Type B pancreatic cell (in vitro differentiated cells): ENCODE measurements at regions not wholly inside any gene's neighbourhood (a gene's known extent, or its start where the extent isn't known, plus 50 kb on each side); places are given as distances from the start of the nearest gene placed in this dataset.

Experiments
- DNase-seq: peaks from one replicate; pipeline ENCODE4 v3.0.0; 2021; ENCODE audit warnings: mixed read lengths; ENCODE audit not compliant: unreplicated experiment; ENCODE audit errors: extremely low spot score
- H3K27ac Mint-ChIP-seq: 2 replicates; pipeline ENCODE4 v1.8.0; 2021; ENCODE audit warnings: mild to moderate bottlenecking, mixed read lengths
- H3K27me3 Mint-ChIP-seq: 2 replicates; pipeline ENCODE4 v1.8.0; 2021; ENCODE audit warnings: mixed read lengths
- H3K36me3 Mint-ChIP-seq: 2 replicates; pipeline ENCODE4 v1.8.0; 2021; ENCODE audit warnings: mixed read lengths
- H3K4me1 Mint-ChIP-seq: one replicate; pipeline ENCODE4 v1.8.0; 2021; ENCODE audit warnings: mixed read lengths; ENCODE audit not compliant: unreplicated experiment
- H3K4me3 Mint-ChIP-seq: 2 replicates; pipeline ENCODE4 v1.8.0; 2021; ENCODE audit warnings: mild to moderate bottlenecking, mixed read lengths
- H3K9me3 Mint-ChIP-seq: 2 replicates; pipeline ENCODE4 v1.8.0; 2021; ENCODE audit warnings: mixed read lengths
- TF ChIP-seq, protein P1 (sequence below): fragments of 200-600 bp; sonication (generic); conservative IDR thresholded peaks from 2 replicates; pipeline ENCODE4 v1.5.0; 2021; ENCODE audit warnings: antibody characterized with exemption, mild to moderate bottlenecking

DNA sequence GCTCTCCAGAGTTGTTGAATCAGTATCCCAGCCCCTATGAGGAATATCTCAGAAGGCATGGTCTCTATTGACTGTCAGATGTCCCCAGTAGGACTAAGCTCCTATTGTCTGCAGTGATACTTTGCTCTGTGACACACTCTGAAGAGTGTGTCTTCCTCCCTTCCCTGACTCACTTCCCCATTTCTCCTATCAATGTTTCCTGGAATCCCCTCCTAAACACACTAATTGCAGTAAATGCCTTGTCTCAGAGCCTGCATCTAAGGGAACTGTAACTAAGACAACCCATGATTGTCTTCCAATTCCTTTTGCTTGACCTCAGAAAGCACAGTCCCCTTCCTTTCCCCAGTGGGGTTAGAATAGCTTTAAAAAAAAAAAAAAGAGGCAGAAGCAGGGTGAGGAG lies 397.3 kb upstream of the PROK2 start:
- DNase-seq, result no peak
- H3K36me3 Mint-ChIP-seq, result no peaks in the 10 kb centered on the region
- no peak overlapping the region for H3K4me3 Mint-ChIP-seq
- H3K9me3 Mint-ChIP-seq, result peaks cover 3% of the 10 kb centered on the region
- no peaks in the 10 kb centered on the region for H3K27me3 Mint-ChIP-seq
- TF ChIP-seq, protein P1, sequence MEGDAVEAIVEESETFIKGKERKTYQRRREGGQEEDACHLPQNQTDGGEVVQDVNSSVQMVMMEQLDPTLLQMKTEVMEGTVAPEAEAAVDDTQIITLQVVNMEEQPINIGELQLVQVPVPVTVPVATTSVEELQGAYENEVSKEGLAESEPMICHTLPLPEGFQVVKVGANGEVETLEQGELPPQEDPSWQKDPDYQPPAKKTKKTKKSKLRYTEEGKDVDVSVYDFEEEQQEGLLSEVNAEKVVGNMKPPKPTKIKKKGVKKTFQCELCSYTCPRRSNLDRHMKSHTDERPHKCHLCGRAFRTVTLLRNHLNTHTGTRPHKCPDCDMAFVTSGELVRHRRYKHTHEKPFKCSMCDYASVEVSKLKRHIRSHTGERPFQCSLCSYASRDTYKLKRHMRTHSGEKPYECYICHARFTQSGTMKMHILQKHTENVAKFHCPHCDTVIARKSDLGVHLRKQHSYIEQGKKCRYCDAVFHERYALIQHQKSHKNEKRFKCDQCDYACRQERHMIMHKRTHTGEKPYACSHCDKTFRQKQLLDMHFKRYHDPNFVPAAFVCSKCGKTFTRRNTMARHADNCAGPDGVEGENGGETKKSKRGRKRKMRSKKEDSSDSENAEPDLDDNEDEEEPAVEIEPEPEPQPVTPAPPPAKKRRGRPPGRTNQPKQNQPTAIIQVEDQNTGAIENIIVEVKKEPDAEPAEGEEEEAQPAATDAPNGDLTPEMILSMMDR, result no peak
- peaks cover 18% of the 10 kb centered on the region for H3K4me1 Mint-ChIP-seq
- H3K27ac Mint-ChIP-seq, result no peak overlapping the region

DNA sequence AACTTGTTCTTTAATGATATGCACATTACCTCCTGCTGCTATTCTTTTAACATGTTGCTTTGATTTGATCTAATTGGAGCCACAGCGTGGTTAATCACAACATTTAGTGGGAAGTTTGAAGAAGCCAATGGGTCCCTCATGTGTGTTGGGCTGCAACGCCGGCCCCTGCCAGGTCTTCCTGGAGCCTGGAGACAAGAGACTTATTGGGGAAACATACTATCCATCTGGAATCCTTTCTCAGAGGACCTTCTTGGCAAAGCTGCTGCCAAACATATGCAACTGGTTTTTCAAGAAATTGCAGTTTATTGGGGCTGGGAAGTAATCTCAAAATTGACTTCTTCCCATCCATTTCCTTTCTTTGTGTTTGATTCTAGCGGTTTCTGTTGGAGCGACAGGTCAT lies 396.3 kb upstream of the PROK2 start:
- peaks cover 12% of the 10 kb centered on the region for H3K4me1 Mint-ChIP-seq
- no peak overlapping the region for H3K27ac Mint-ChIP-seq
- no peak for DNase-seq
- H3K36me3 Mint-ChIP-seq, result no peaks in the 10 kb centered on the region
- H3K4me3 Mint-ChIP-seq, result no peak overlapping the region
- peaks cover 3% of the 10 kb centered on the region for H3K9me3 Mint-ChIP-seq
- no peaks in the 10 kb centered on the region for H3K27me3 Mint-ChIP-seq
- TF ChIP-seq, protein P1, result no peak

DNA sequence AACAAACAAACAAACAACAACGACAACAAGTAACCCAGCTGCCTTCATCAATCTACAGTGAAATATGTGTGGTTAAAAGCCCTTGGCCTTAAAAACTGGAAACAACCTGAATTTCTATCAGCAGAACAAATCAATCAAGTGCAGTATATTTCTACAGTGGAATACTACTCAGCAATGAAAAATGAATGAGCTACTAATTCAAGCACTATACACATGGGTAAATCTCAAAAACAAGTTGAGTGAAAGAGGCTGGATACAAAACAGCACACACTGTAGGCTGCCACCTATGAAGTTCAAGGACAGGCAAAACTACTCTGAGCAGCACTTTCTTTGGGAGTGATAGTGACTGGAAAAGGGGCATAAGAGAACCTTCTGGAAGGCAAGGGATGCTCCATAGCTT lies 395.5 kb upstream of the PROK2 start:
- Mint-ChIP-seq H3K27ac (no peak overlapping the region), H3K4me1 (peaks cover 10% of the 10 kb centered on the region), H3K27me3 (no peaks in the 10 kb centered on the region), H3K9me3 (peaks cover 3% of the 10 kb centered on the region), H3K4me3 (no peak overlapping the region), H3K36me3 (no peaks in the 10 kb centered on the region)
- TF ChIP-seq, protein P1, result no peak
- no peak for DNase-seq

DNA sequence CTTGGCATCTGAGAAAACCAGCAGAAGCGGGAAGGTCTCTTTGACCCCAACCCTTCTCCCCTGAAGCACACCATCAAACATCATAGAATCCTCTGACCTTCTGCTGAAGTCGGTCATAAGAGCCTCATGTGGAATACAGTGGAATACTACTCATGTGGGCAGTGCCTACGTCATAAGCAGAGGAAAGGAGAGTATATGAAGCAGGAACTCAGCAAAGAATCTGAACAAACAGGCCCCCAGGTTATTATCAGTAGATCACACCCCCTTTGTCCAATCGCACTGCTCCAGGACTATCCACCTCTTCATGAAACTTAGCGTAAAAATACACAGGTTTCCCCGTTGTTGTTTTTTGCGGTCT lies 394.1 kb upstream of the PROK2 start:
- Mint-ChIP-seq H3K27ac (no peak overlapping the region), H3K9me3 (no peaks in the 10 kb centered on the region), H3K27me3 (peaks cover under 1% of the 10 kb centered on the region), H3K4me1 (peaks cover 12% of the 10 kb centered on the region), H3K4me3 (no peak overlapping the region), H3K36me3 (no peaks in the 10 kb centered on the region)
- TF ChIP-seq, protein P1, result no peak
- DNase-seq, result no peak

DNA sequence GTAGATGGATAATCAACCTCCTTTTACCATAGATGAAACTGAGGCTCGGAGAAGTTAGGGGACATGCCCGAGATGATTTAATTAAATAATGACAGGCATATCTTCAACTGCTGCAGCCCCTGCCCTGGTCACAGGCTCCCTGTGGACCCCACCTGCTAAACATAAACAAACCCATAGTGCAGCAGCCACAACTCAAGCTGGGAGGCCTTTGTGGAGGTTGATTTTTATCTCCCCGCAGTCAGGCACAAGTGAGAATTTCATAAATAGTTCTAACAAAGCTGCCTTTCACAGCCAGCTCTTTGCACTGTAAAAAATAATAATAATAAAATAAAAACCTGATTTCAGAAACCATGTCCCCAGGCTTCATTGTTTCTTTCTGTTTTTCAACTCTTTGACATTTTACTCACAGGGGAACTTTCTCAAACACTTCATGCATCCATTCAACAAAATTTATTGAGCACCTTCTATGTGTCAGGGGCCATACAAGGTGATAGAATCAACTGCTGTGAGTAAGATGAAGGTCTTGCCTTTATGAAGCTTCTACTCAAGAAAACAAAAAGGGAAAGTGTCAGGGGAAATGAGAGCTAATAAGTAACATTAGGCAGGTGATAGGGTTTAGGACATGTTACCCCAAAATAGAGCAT lies 393.6 kb upstream of the PROK2 start:
- no peaks in the 10 kb centered on the region for H3K36me3 Mint-ChIP-seq
- H3K4me3 Mint-ChIP-seq, result no peak overlapping the region
- TF ChIP-seq, protein P1, result no peak
- no peak for DNase-seq
- peaks cover 17% of the 10 kb centered on the region for H3K4me1 Mint-ChIP-seq
- H3K27me3 Mint-ChIP-seq, result peaks cover 4% of the 10 kb centered on the region
- no peaks in the 10 kb centered on the region for H3K9me3 Mint-ChIP-seq
- H3K27ac Mint-ChIP-seq, result no peak overlapping the region
